ENCODE measurements at regions not wholly inside any gene's neighbourhood (a gene's known extent, or its start where the extent isn't known, plus 50 kb on each side); places are given as distances from the start of the nearest gene placed in this dataset.

DNA sequence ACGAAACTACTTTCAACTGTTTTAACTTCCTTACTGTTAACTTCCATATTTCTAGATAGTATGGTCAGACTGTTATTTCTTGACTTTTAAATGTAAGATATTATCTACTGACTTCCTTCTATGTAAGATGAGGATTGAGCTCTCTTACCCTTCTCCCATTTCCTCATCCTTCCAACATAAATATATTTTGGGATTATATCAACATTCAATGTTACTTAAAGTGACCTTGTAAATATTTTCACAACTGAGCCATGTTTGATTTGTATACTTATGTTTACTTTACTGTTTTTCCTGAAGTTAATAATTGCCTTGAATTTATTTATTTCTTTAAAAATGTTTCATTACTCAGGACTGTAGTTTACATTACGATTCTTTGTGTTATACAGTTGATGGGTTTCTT, 148.7 kb downstream of the ZIC5 start:
- DNase-seq (ENCODE audit: low spot score): no peak

DNA sequence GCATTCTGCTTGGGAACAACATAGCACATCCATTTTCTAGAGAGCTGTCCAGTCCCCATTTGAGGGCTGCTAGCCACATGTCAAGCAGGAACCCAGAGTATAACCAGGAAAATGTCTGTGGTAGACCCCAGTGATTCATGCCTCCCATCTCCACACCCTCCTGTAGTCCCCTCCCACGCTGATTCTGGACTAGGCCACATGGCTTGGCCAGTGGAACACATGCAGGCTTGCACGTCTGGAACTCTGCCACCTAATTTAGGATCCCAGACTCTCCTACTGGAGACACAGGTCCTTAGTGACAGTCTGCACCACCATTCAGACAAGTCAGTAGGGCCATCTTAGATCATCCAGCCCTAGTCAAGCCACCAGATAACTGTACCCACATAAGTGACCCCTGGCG, 149.8 kb downstream of the ZIC5 start:
- DNase-seq (ENCODE audit: low spot score): no peak

- no peak for DNase-seq (ENCODE audit: low spot score)
These were observed 151.6 kb downstream of the ZIC5 start for GRCh38 chr13:99819967-99820366.

DNA sequence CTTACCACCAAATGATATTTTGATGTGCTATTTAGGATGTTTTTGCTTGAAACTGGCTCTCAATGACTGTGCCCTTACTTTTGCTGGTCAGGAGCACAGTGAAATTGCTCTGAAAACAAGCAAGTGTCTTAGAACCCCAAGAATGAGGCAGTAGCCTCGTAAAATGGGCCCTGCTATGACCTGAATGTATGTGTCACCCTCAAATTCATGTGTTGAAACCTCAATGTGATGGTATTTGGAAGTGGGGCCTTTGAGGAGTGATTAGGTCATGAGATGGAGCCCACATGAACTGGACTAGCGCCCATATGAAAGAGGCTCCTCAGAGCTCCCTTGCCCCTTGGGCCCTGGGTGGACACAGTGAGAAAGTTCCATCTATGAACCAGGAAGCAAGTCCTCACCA, 155.2 kb downstream of the ZIC5 start:
- no peak for DNase-seq (ENCODE audit: low spot score)

GRCh38 chr13:99813336-99814095, 158.1 kb downstream of the ZIC5 start:
- no peak for DNase-seq (ENCODE audit: low spot score)

GRCh38 chr13:99812625-99813024, 158.9 kb downstream of the ZIC5 start:
- no peak for DNase-seq (ENCODE audit: low spot score)

DNA sequence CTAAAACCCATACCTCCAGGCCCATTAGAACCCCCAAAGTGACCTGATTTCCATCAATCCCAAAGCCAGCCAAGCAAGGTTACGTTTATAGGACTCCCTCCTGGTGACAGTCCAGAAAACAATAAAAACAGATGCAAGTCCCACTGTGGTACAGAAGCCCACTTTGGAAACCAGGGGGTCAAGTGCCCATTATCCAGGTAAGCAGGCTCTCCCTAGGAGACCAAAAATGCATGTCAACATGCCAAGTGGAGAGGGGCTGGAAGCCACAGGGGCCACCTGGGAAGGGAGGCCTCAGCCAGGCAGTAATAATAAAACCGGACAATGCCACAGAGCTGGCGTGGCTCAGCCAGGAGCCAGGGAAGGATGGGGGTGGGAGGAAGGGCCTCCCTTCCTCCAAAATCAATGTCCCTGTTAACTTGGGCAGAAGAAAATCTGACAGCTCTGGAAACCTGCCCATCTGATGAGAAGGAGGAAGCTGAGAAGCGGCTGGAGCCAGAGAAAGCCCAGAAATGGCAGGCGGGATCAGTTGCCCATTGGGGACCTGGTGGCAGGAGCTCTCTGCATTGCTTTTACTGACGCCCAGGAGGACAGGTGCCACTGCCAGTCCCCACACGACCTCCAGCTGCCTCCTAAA, 160.4 kb downstream of the ZIC5 start:
- no peak for DNase-seq (ENCODE audit: low spot score)

- no peak for DNase-seq (ENCODE audit: low spot score)
These were observed 161.6 kb downstream of the ZIC5 start for GRCh38 chr13:99809926-99810325.

DNA sequence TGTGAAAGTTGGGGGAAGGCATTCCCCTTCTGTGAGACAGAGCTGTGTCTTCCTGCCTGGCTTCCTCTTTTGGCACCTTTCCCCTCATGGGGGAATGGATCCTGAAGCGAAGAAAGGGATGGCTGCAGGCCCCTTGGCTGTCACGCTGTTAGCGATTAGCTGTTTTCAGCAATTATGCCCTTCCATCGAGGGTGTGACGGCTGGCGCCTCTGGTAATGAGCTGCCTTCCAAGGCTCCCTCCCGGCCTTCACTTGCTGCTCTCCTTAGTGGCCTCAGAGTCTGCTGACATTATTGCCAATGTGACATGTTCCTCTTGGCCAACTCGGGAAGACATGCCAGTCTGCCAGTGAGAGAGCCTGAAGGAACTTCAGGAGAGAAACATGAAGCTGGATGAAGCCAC, 162.1 kb downstream of the ZIC5 start:
- no peak for DNase-seq (ENCODE audit: low spot score)

DNA sequence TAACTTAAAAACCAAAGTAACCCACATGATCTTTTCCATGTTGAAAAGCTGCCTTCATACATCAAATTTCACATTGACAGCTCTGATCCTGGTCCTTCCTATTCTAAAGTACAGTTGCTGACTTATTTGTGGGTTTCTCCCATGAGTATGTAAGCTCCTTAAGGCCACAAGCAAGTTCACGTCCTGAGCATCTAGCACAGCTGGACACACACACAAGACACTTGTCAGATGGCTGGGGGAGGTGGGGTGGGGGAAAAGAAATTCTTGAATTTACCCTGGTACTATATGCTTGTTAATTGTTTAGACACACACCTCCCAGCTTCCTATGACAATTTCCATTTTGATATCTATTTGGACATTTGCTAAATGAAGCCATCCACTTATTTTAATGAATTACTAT, 162.8 kb downstream of the ZIC5 start:
- DNase-seq (ENCODE audit: low spot score): no peak

DNA sequence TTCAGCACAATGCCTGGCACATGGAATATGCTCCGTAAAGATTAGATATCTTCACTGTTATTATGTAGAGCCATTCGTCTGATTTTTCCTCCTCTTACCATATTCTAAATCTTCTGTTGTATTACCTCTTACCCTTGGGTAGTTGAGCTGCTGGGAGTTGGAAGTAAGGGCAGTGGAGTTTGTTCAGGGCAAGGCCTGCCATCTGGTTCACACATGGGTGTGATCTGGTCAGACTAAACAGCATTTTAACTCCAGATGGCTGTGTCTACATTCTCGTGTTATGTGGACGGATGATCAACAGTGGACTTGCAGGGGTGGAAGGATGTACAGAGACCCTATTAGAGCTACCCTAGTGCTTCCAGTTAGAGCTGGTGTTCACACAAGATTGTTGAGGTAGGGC, 164.9 kb downstream of the ZIC5 start:
- DNase-seq (ENCODE audit: low spot score): no peak

- DNase-seq (ENCODE audit: low spot score): no peak
These were observed 166.2 kb downstream of the ZIC5 start for GRCh38 chr13:99805361-99805760.

GRCh38 chr13:99803141-99803540, 168.4 kb downstream of the ZIC5 start:
- DNase-seq (ENCODE audit: low spot score): no peak

DNA sequence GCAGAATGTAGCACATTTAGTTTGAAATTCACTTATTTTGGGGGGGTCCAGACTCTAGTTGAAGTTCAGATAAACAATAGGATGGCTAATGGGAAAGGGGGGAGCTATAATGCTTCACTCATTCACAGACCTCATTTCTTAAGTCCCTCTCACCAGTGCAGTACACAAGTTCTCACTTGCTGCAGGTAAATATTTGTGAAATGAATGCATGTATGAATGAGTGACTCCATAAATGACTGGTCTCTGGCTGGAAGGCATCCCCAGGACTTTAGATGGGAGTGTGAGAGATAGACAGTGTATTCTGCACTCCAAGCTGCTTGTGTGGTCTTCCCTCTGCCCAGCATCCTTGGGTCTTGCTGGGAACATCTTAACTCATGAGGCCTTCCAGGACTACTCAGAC, 169.2 kb downstream of the ZIC5 start:
- DNase-seq (ENCODE audit: low spot score): no peak

DNA sequence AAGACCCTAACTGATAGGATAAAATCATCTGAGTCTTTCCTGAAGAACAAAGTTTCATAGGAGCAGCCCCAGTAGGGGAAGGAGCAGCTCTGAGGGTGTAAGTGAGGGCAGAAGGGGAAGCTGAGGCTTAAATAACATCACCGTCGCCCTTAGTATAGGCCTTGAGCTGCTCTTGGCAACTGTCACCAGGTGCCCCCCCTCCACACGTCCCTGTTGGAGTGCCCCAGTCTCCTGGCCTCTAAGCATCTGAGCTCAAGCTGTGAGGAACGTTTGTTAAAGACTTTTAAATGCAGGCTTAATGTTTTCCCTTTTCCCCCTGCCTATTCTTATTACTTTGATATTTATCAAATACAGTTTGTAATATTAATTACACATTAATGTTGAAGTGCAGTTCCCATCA, 170.6 kb downstream of the ZIC5 start:
- no peak for DNase-seq (ENCODE audit: low spot score)

DNA sequence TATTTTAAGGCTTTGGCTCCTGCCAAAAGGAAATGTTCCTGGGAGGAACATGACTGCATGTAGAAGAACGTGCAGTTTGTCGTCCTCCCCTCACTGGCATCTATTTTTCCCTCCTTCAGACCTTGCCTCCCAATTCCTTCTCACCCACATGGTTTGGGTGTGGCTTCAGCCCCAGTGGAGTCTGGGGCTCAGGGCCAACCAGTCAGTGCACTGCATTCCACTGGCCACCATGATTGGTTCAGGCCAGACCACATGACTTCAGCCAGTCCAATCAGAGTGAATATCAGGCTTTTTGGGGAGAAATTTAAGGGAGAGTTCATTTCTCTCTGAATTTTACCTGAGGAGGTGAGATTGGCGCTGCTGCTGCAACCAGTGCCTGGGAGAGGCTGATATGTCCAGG, 171.6 kb downstream of the ZIC5 start:
- DNase-seq (ENCODE audit: low spot score): no peak

GRCh38 chr13:99798756-99799155, 172.8 kb downstream of the ZIC5 start:
- DNase-seq (ENCODE audit: low spot score): no peak

GRCh38 chr13:99797691-99798090, 173.9 kb downstream of the ZIC5 start:
- no peak for DNase-seq (ENCODE audit: low spot score)

DNA sequence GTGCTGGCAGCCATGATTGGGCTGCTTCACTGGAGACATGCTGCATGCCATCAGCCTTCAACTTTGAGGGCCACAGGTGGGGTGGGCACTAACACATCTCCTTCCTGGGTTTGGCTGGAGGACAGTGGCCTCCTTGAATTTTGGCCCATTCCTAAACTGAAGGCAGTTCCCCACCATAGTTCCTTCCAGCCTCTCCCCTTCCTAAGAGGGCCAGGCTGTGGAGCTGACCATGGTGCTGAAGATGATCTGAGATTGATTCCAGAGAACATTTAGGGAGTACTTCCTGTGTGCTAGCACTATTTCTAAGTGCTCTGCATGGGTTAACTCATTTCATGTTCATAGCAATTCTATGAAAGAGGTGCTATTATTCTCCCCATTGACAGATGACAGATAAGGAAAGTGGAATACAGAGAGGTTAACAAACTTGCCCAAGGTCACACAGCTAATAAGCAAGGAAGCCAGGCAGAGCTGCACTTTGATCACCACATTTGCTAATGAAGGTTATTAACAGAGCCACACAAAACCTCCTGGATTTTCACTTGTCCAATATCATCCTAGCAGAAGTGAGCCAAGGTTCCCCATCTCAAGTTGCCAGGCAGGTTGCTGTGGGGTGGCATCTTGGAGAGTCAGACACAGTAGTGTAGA, 175.3 kb downstream of the ZIC5 start:
- no peak for DNase-seq (ENCODE audit: low spot score)

- no peak for DNase-seq (ENCODE audit: low spot score)
These were observed 179.3 kb downstream of the ZIC5 start for GRCh38 chr13:99792079-99792921.

DNA sequence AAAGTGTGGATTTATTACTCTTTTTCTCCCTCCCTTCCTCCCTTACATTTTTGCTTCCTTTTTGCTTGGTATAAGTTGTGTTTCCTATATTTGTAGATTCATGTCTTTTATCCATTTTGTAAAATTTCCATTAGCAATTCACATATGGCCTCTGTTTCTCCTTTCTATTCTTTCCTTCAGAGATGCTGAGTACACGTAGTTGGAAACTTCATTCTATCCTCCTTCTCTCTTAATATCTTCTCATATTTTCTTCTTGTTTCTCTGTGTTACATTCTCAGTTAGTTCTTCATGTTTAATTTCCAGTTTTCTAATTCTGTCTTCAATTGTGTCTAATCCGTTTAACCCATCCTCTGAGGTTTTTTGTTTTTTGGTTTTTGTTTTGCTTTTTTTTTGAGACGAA, 188.9 kb downstream of the ZIC5 start:
- DNase-seq (ENCODE audit: low spot score): no peak

DNA sequence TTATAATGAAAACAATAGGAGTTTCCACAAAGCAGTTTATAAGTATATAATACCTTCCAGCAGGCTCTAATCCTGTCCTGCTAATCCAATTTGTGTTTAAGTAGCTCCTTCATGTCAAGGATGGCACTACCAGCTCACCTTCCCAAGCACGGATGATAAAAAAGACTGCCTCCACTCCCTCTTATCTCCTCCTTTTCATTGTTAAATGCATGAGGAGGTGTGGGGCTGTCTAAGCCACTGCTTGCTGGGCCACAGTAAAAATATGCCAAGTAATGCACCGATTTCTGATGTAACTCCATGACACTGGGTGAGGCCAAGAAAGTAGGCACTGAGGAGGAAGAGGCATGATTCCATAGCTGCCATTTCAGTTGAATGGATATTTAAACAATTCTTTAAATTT, 193.1 kb downstream of the ZIC5 start:
- no peak for DNase-seq (ENCODE audit: low spot score)

All from ureter (tissue), 1 donor.